D341Med (cell line): ENCODE measurements at regions not wholly inside any gene's neighbourhood (a gene's known extent, or its start where the extent isn't known, plus 50 kb on each side); places are given as distances from the start of the nearest gene placed in this dataset.
"Not testable (repeated sequence)": the region's sequence is repeated elsewhere in the genome, so short reads cannot be mapped to it uniquely, and the experiment has no call there.

Experiments used
- DNase-seq: peaks from one replicate; pipeline ENCODE4 v3.0.0; 2012; ENCODE audit warnings: low spot score

- no peak for DNase-seq
These were observed 52.6 kb downstream of the TCF20 start for GRCh38 chr22:42217752-42218280.

- DNase-seq, result no peak
These were observed 53.3 kb downstream of the TCF20 start for GRCh38 chr22:42217019-42217751.

- peak; percentile 77 for DNase-seq
These were observed 55.6 kb downstream of the TCF20 start for GRCh38 chr22:42214633-42215415.

GRCh38 chr22:42208362-42208761 lies 62.1 kb downstream of the TCF20 start:
- no peak for DNase-seq

GRCh38 chr22:42207918-42208317 lies 62.5 kb downstream of the TCF20 start:
- DNase-seq, result no peak

GRCh38 chr22:42203609-42204008 lies 66.8 kb downstream of the TCF20 start:
- no peak for DNase-seq

- DNase-seq, result no peak
These were observed 67.8 kb downstream of the TCF20 start for GRCh38 chr22:42202669-42203068.

GRCh38 chr22:42202048-42202447 lies 68.4 kb downstream of the TCF20 start:
- DNase-seq, result no peak

GRCh38 chr22:42199025-42199424 lies 68.4 kb upstream of the CYP2D6 start:
- DNase-seq, result no peak

GRCh38 chr22:42198226-42198625 lies 67.6 kb upstream of the CYP2D6 start:
- DNase-seq, result no peak

GRCh38 chr22:42196454-42196853 lies 65.8 kb upstream of the CYP2D6 start:
- DNase-seq, result no peak

- no peak for DNase-seq
These were observed 64.3 kb upstream of the CYP2D6 start for GRCh38 chr22:42194953-42195352.

- no peak for DNase-seq
These were observed 63.7 kb upstream of the CYP2D6 start for GRCh38 chr22:42194104-42194851.

- no peak for DNase-seq
These were observed 61.9 kb upstream of the CYP2D6 start for GRCh38 chr22:42192547-42192946.

- no peak for DNase-seq
These were observed 59.7 kb upstream of the CYP2D6 start for GRCh38 chr22:42190274-42190673.

GRCh38 chr22:42189761-42190160 lies 59.2 kb upstream of the CYP2D6 start:
- no peak for DNase-seq

- no peak for DNase-seq
These were observed 58.3 kb upstream of the CYP2D6 start for GRCh38 chr22:42188808-42189447.

- no peak for DNase-seq
These were observed 57.0 kb upstream of the CYP2D6 start for GRCh38 chr22:42187646-42188045.

GRCh38 chr22:42185915-42186439 lies 55.4 kb upstream of the CYP2D6 start:
- DNase-seq, result no peak

- no peak for DNase-seq
These were observed 54.2 kb upstream of the CYP2D6 start for GRCh38 chr22:42184852-42185251.

GRCh38 chr22:42183461-42184059 lies 53.0 kb upstream of the CYP2D6 start:
- DNase-seq, result not testable (repeated sequence)
